HEK293T (cell line): ENCODE measurements at regions not wholly inside any gene's neighbourhood (a gene's known extent, or its start where the extent isn't known, plus 50 kb on each side); places are given as distances from the start of the nearest gene placed in this dataset.

Experiments
- CTCF ChIA-PET: fragments of 350-600 bp; formaldehyde crosslinking; extraction: SDS; loops from one replicate; lab custom pipeline; 2021; ENCODE audit warnings: antibody characterized with exemption, inconsistent platforms; lab: Yijun Ruan, JAX
- POLR2A ChIA-PET: fragments of 350-600 bp; formaldehyde crosslinking; extraction: SDS; loops from one replicate; lab custom pipeline; 2020; ENCODE audit warnings: antibody characterized with exemption, inconsistent platforms; lab: Yijun Ruan, JAX
- DNase-seq: peaks from one replicate; pipeline ENCODE4 v3.0.0; 2012; ENCODE audit warnings: mixed read lengths; ENCODE audit errors: extremely low spot score
- ARNT ChIP-seq: fragments of 450-650 bp; IDR thresholded peaks from 2 replicates; pipeline ENCODE4 v1.6.1; 2017; ENCODE audit warnings: mild to moderate bottlenecking
- BHLHE40 ChIP-seq: fragments of 450-650 bp; IDR thresholded peaks from 2 replicates; pipeline ENCODE4 v1.6.1; 2016; ENCODE audit warnings: mild to moderate bottlenecking, moderate library complexity, borderline replicate concordance
- CTBP1 ChIP-seq: fragments of 450-650 bp; IDR thresholded peaks from 2 replicates; pipeline ENCODE4 v1.6.1; 2016; ENCODE audit warnings: borderline replicate concordance
- ELF4 ChIP-seq: fragments of 450-650 bp; IDR thresholded peaks from 2 replicates; pipeline ENCODE4 v1.6.1; 2017; ENCODE audit warnings: antibody characterized with exemption
- FOXA1 ChIP-seq: fragments of 450-650 bp; IDR thresholded peaks from 2 replicates; pipeline ENCODE4 v1.6.1; 2016; ENCODE audit warnings: mild to moderate bottlenecking
- FOXK2 ChIP-seq: fragments of 450-650 bp; IDR thresholded peaks from 2 replicates; pipeline ENCODE4 v1.6.1; 2016; ENCODE audit warnings: mild to moderate bottlenecking
- FOXM1 ChIP-seq: fragments of 450-650 bp; IDR thresholded peaks from 2 replicates; pipeline ENCODE4 v1.6.1; 2017; ENCODE audit warnings: mild to moderate bottlenecking, borderline replicate concordance
- HDGF ChIP-seq: fragments of 450-650 bp; IDR thresholded peaks from 2 replicates; pipeline ENCODE4 v1.6.1; 2017; ENCODE audit warnings: antibody characterized with exemption, borderline replicate concordance
- L3MBTL2 ChIP-seq: fragments of 450-650 bp; conservative IDR thresholded peaks from 2 replicates; pipeline ENCODE4 v1.6.1; 2016; ENCODE audit warnings: mild to moderate bottlenecking
- LEF1 ChIP-seq: fragments of 450-650 bp; IDR thresholded peaks from 2 replicates; pipeline ENCODE4 v1.6.1; 2017; ENCODE audit warnings: mild to moderate bottlenecking, borderline replicate concordance
- NFRKB ChIP-seq: fragments of 450-650 bp; IDR thresholded peaks from 2 replicates; pipeline ENCODE4 v1.6.1; 2016; ENCODE audit warnings: mild to moderate bottlenecking, moderate library complexity
- SP1 ChIP-seq: fragments of 450-650 bp; IDR thresholded peaks from 2 replicates; pipeline ENCODE4 v1.6.1; 2017
- SUZ12 ChIP-seq: fragments of 450-650 bp; IDR thresholded peaks from 2 replicates; pipeline ENCODE4 v1.6.1; 2016; ENCODE audit warnings: mild to moderate bottlenecking
- TARDBP ChIP-seq: fragments of 450-650 bp; IDR thresholded peaks from 2 replicates; pipeline ENCODE4 v1.6.1; 2016
- ZNF384 ChIP-seq: fragments of 450-650 bp; IDR thresholded peaks from 2 replicates; pipeline ENCODE4 v1.6.1; 2016
- TF ChIP-seq, protein P1 (sequence below): fragments of 450-650 bp; IDR thresholded peaks from 2 replicates; pipeline ENCODE4 v1.6.1; 2016

DNA sequence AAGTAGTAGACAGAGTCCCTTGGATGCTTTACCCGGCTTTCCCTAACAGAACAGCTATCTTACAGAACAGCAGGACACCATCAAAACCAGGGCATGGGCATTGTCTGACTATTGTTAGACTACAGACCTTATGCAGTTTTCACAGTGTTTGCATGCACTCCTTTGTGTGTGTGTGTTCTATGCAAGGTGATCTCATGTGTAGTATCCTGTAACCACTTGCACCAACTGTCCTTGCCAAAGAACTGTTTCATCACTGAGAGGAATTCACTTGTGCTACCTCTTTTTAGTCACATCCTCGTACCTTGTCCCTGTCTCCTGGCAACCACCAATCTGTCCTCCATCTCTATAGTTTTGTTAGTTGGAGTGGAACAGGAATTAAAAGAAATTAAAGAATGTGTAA is 183.6 kb upstream of the PZP start:
- TF ChIP-seq ARNT = no peak
- DNase-seq = no peak
- CTCF ChIA-PET = no interaction called here
- POLR2A ChIA-PET = no interaction called here

DNA sequence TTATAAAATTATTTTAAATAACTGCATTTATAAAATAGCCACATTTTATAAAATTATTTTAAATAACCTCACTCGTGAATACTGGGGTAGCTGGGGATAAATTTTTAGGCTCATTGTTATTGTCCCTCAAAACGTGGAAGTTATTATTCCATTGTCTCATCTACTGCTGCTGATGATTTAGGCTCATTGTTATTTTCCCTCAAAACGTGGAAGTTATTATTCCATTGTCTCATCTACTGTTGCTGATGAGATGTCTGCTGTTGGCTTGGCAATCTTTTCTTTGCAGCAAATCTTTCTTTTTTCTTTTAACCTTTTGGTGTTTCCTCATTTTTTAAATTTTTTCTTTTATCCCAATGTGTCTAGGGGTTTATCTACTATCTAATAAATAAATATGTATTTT is 182.6 kb upstream of the PZP start:
- ChIA-PET POLR2A (no interaction called here), CTCF (interaction anchor here (0.5 kb wide), 1 partner anchor 22 kb away, joined by 4 read pairs; no protein-coding TSS in a partner anchor)
- TF ChIP-seq L3MBTL2 (no peak), CTBP1 (no peak), FOXM1 (no peak), LEF1 (no peak), BHLHE40 (no peak), SP1 (no peak), SUZ12 (no peak), HDGF (no peak)
- DNase-seq = no peak

DNA sequence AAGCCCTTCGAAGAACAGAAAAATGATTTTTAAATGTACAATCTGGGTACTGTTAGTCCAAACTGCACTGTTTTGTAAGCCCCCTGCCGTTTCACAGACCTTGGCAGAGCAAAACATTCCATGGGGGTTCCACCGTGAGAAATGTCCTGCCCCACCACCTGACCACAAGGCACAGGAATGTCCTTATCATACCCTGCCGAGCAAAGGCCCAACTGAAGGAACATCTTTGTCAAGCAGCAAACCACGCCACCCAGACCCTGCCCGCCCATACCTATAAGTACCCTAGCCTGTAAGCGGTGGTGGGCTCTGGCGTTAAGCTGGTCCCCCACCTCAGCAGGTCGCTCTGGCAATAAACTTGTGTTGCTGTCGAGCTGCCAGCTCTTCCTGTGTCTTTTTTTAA is 181.6 kb upstream of the PZP start:
- no peak for DNase-seq
- POLR2A ChIA-PET = no interaction called here
- TF ChIP-seq, protein P1, sequence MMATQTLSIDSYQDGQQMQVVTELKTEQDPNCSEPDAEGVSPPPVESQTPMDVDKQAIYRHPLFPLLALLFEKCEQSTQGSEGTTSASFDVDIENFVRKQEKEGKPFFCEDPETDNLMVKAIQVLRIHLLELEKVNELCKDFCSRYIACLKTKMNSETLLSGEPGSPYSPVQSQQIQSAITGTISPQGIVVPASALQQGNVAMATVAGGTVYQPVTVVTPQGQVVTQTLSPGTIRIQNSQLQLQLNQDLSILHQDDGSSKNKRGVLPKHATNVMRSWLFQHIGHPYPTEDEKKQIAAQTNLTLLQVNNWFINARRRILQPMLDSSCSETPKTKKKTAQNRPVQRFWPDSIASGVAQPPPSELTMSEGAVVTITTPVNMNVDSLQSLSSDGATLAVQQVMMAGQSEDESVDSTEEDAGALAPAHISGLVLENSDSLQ = no peak
- no peak for TF ChIP-seq ELF4
- no peak for TF ChIP-seq FOXM1
- no peak for TF ChIP-seq CTBP1
- TF ChIP-seq SP1 = no peak
- TF ChIP-seq SUZ12 = no peak
- no peak for TF ChIP-seq FOXK2
- TF ChIP-seq NFRKB = no peak
- TF ChIP-seq L3MBTL2 = no peak
- no peak for TF ChIP-seq ZNF384
- no peak for TF ChIP-seq BHLHE40
- no peak for TF ChIP-seq ARNT
- TF ChIP-seq LEF1 = no peak
- no peak for TF ChIP-seq FOXA1
- TF ChIP-seq TARDBP = no peak
- TF ChIP-seq HDGF = no peak
- CTCF ChIA-PET = no interaction called here

DNA sequence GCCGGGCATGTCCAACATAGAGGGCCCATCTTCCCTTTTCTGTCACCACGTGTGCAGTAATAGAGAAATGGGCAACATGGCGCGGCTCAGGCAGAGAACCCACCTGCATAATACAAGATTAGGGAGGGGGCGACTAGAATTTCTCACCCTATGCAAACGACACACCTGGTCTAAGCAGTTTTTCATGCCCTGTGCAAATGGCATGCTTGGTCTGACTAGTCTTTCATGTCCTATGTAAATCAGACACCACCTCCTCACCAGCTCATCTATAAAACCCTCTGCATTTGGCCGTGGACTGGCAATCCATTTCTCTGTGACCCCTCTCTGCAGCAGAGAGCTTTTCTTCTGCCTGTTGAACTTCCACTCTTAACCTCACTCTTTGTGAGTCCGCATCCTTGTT is 180.2 kb upstream of the PZP start:
- CTCF ChIA-PET = no interaction called here
- TF ChIP-seq HDGF = no peak
- TF ChIP-seq SUZ12 = no peak
- TF ChIP-seq FOXM1 = no peak
- TF ChIP-seq NFRKB = no peak
- no peak for TF ChIP-seq SP1
- POLR2A ChIA-PET = no interaction called here
- DNase-seq = no peak

DNA sequence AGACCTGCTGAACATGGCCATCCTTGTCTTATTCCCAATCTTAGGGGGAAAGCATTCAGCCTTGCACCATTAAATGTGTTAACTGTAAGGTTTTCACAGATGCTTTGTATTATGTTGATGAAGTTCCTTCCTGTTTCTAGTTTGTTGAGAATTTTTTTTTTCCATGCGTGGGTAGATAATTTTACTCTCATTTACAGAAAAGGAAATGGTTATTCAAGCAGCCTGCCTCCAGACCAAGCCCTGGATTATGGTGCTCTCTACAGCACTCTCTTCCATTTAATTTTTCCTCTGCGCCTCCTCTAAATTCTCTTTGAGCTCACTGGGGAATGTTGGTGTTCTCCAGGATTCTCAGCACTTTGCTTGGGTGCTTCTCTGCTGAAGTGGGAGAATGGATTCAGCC is 179.3 kb upstream of the PZP start:
- no peak for DNase-seq
- TF ChIP-seq SP1 (no peak), LEF1 (no peak), HDGF (no peak), FOXM1 (no peak), ZNF384 (no peak), FOXA1 (no peak), ARNT (no peak), FOXK2 (no peak)
- TF ChIP-seq, protein P1 = no peak
- POLR2A ChIA-PET = no interaction called here
- CTCF ChIA-PET = interaction anchor here (1.5 kb wide), 1 partner anchor 9 kb away, joined by 3 read pairs; no protein-coding TSS in a partner anchor

DNA sequence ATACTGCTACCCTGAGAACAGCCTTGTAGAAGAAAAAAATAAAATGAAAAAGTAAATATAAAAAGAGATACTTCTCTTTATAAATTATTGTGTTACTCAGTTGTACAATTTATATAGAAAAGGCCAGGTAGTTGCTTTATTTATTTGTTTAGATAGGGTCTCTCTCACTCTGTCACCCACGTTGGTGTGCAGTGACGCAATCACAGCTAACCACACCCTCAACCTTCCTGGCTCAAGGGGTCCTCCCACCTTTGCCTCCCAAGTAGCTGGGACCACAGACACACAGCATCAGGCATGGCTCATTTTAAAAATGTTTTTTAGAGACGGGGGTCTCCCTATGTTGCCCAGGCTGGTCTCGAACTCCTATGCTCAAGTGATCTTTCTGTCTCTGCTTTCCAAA is 175.4 kb upstream of the PZP start:
- no peak for DNase-seq
- TF ChIP-seq L3MBTL2 = no peak
- ChIA-PET CTCF (no interaction called here), POLR2A (no interaction called here)

DNA sequence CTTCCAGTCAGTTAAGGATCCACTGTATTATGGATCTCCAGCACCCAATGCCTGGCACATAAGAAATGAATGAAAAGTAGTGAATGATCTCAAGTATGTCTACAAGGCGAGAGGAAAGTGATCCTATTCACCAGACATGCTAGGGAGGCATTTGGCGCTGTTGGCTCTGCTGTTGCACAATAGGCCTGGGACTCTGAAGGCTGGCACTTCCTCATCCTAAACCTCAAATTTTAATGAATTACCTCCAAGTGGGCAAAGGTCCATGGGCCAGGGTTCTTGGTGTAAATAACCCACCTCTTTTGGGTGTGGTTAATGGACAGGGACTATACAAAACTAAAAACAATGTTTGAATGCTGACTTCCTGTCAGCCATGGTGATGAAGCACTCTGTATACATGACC is 173.4 kb upstream of the PZP start:
- ChIA-PET POLR2A (no interaction called here), CTCF (no interaction called here)
- TF ChIP-seq, protein P1 = no peak
- no peak for TF ChIP-seq NFRKB
- no peak for DNase-seq

DNA sequence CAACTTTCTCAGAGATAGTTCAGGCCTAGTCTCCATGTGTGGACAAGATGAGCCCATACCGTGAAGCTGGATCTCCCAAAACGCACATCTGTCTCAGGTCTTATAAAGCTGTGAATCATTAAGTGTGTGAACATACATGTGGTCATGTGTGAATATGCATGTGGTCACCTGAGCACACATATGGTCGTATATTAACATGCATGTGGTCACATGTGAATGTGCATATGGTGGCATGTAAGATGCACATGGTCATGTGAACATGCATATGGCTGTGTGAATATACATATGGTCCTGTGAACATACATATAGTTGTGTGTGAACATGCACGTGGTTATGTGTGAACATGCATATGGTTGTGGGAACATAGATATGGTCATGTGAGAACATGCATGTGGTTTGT is 172.5 kb upstream of the PZP start:
- CTCF ChIA-PET = interaction anchor here (2.5 kb wide), 1 partner anchor 10 kb away, joined by 9 read pairs; no protein-coding TSS in a partner anchor
- POLR2A ChIA-PET = no interaction called here
- no peak for TF ChIP-seq CTBP1
- no peak for TF ChIP-seq BHLHE40
- no peak for DNase-seq
